Fibroblast of the aortic adventitia (primary cell): ENCODE measurements at regions not wholly inside any gene's neighbourhood (a gene's known extent, or its start where the extent isn't known, plus 50 kb on each side); places are given as distances from the start of the nearest gene placed in this dataset.

ENCODE experiments used
- DNase-seq: peaks from one replicate; pipeline ENCODE4 v3.0.0-alpha.2; 2010; ENCODE audit warnings: low read depth
- H3K4me3 ChIP-seq: 2 replicates; pipeline ENCODE4 v1.5.1; 2011; ENCODE audit warnings: low read depth, mild to moderate bottlenecking, control low read depth, low read length, moderate library complexity
- TF ChIP-seq, protein P1 (sequence below): IDR thresholded peaks from 2 replicates; pipeline ENCODE4 v1.5.1; 2011; ENCODE audit warnings: mild to moderate bottlenecking, low read length, control low read depth, inconsistent platforms; ENCODE audit not compliant: insufficient read depth

DNA sequence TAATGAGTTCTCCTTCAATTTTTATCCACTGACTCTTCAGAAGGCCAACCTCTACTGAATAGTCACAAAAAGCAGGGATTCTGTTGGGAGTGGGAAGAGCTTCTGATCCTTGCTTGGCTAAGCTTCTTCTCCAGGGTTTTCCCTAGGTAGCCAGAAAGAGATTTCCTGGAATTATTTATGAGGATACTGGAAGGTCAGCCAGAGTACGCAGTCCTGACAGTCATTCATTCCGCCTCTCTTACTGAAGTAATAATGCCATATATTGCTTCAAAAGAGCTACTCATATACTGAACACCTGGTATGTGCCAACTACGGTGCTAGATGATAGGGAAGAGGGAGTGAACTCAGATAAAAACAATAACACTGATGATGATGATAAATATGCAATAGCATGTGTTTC lies 116.1 kb downstream of the CCDC34 start:
- TF ChIP-seq, protein P1, sequence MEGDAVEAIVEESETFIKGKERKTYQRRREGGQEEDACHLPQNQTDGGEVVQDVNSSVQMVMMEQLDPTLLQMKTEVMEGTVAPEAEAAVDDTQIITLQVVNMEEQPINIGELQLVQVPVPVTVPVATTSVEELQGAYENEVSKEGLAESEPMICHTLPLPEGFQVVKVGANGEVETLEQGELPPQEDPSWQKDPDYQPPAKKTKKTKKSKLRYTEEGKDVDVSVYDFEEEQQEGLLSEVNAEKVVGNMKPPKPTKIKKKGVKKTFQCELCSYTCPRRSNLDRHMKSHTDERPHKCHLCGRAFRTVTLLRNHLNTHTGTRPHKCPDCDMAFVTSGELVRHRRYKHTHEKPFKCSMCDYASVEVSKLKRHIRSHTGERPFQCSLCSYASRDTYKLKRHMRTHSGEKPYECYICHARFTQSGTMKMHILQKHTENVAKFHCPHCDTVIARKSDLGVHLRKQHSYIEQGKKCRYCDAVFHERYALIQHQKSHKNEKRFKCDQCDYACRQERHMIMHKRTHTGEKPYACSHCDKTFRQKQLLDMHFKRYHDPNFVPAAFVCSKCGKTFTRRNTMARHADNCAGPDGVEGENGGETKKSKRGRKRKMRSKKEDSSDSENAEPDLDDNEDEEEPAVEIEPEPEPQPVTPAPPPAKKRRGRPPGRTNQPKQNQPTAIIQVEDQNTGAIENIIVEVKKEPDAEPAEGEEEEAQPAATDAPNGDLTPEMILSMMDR = no peak
- no peak overlapping the region for H3K4me3 ChIP-seq
- peak; percentile 69 for DNase-seq

DNA sequence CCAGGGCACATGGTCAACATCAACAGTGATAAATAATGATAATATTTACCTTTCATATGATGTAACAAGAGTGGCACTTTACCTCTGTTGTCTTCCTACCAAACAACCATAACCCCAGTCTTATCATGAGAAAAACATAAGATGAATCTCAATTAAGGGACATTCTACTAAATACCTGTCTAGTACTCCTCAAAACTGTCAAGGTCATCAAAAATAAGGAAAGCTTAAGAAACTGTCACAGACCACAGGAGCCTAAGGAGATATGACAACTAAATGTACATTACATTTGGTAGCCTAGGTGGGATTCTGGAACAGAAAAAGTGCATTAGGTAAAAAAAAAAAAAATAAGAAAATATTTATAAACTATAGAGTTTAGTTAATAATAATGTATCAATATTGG lies 118.1 kb downstream of the CCDC34 start:
- no peak overlapping the region for H3K4me3 ChIP-seq
- TF ChIP-seq, protein P1 = no peak
- no peak for DNase-seq

DNA sequence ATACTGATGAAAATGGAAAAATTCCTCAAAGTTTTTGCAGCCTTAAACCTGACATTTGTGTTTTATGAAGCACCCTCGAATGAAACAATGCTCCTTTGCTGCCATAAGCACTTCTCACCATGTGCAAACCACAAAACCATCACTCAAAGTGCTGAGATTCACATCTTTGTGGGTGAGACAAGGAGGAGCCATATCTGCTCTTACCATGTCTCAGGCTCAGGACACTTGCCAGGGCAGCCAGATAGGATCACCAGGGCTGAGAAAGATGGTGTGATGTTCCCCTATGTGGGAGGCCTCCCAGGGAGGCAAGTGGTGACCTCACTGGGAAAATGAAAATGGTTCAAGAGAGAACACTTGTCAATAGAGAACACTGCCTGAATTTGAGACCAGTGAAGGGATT lies 120.4 kb downstream of the CCDC34 start:
- peak; percentile 63 for DNase-seq
- TF ChIP-seq, protein P1 = no peak
- H3K4me3 ChIP-seq = no peak overlapping the region

DNA sequence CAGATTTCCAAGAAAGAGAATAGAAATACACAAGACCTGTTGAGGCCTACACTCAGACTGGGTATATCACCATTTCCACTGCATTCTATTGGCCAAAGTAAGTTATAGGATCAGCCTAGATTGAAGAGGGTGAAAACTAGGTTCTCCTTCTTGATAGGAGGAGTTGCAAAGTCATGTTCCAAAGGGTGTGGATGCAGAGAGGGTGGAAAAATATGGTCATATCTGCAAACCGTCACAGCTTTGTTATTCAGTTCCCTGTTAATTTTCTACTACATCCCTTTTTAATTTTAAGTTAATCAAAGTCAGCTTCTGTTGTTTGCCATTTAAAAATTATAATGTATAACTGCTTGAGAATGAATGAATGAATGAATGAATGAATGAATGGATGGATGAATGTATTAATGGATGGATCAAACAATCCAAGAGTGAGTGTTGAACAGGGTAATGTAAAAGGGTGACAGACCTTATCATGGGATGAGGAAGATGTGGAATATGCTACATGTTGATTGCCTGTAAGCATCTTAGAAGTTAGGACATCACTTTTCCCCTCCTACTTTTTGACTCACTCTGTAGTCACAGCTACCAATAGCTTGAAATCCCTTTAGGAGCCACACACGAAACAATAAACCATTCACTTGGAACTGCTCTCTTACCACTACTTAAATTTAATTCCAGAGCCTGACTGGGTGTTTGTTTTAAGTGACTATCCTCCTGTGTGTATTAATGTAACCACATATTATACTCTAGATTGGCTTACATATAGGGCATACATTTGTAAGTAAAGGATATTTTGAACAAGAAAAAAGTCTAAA lies 121.5 kb downstream of the CCDC34 start:
- peak; percentile 85 for DNase-seq
- TF ChIP-seq, protein P1 = no peak
- no peak overlapping the region for H3K4me3 ChIP-seq

DNA sequence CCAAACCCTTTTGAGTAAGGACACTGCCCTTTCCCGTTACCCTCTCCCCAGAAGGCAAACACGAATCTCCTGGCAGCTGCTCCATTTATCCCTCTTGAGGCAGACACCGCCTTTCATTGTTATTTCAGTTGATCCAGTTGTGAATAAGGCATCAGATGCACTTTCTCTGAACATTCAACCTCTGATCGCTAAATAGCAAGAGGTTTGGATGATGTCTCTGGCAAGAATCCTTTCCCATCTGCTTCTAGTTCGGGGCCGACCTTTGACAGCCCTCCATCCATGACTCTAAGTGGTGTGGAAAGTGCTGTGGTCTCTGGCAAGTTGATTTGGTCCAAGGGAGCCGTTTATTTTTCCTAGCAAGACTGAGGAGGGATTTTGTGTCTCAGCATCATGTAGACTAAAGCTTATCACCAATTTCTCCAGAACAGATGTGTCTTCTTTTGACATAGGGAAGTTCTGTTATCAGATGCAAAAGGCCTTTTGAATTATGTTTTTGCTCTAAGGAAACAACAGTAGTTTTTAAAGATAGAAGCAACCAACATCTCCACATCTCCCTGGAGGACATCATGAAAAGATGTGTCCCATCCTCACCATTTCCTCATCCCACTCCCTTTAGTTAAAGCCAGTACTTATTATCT lies 123.6 kb downstream of the CCDC34 start:
- TF ChIP-seq, protein P1 = no peak
- DNase-seq = peak; percentile 95
- H3K4me3 ChIP-seq = no peak overlapping the region

DNA sequence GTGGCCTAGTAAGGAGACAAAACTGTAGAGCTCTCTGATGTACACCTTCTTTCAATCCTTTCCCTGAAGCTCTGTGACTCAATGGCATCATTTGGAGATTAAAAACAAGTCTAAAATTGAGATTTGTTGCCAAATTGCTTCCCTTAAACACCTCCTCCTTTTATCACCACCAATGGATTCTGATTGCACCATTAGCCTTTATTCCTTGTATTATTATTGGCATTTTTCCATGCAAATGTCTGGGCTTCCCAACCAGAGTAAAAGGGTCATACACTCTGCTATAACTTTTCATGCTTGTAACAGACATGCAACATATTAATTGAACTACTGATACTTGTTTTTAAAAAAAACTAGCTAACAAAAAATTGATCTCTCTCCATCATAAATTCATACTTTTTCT lies 124.2 kb downstream of the CCDC34 start:
- DNase-seq = peak; percentile 61
- TF ChIP-seq, protein P1 = no peak
- no peak overlapping the region for H3K4me3 ChIP-seq
